Progenitor cell of endocrine pancreas (in vitro differentiated cells): ENCODE measurements at regions not wholly inside any gene's neighbourhood (a gene's known extent, or its start where the extent isn't known, plus 50 kb on each side); places are given as distances from the start of the nearest gene placed in this dataset.

Experiments used
- DNase-seq: peaks from one replicate; pipeline ENCODE4 v3.0.0; 2021; ENCODE audit warnings: low spot score; ENCODE audit not compliant: unreplicated experiment
- H3K27ac Mint-ChIP-seq: 2 replicates; pipeline ENCODE4 v1.8.0; 2021; ENCODE audit warnings: mild to moderate bottlenecking, moderate library complexity, mixed read lengths
- H3K27me3 Mint-ChIP-seq: 2 replicates; pipeline ENCODE4 v1.8.0; 2021; ENCODE audit warnings: mixed read lengths
- H3K36me3 Mint-ChIP-seq: 2 replicates; pipeline ENCODE4 v1.8.0; 2022; ENCODE audit warnings: mixed read lengths; ENCODE audit not compliant: insufficient read depth
- H3K4me1 Mint-ChIP-seq: 2 replicates; pipeline ENCODE4 v1.8.0; 2021; ENCODE audit warnings: low read depth, mixed read lengths
- H3K4me3 Mint-ChIP-seq: 2 replicates; pipeline ENCODE4 v1.8.0; 2021; ENCODE audit warnings: low read depth, mild to moderate bottlenecking, moderate library complexity, mixed read lengths
- H3K9me3 Mint-ChIP-seq: 2 replicates; pipeline ENCODE4 v1.8.0; 2021; ENCODE audit warnings: low read depth, mixed read lengths
- TF ChIP-seq, protein P1 (sequence below): fragments of 200-600 bp; sonication (generic); IDR thresholded peaks from one replicate; pipeline ENCODE4 v1.5.0; 2021; ENCODE audit warnings: antibody characterized with exemption, mild to moderate bottlenecking; ENCODE audit not compliant: unreplicated experiment

- Mint-ChIP-seq H3K9me3 (no peaks in the 10 kb centered on the region), H3K4me3 (no peak overlapping the region), H3K4me1 (peaks cover 2% of the 10 kb centered on the region), H3K27ac (no peak overlapping the region), H3K36me3 (no peaks in the 10 kb centered on the region), H3K27me3 (peaks cover 5% of the 10 kb centered on the region)
- no peak for DNase-seq
- TF ChIP-seq, protein P1, sequence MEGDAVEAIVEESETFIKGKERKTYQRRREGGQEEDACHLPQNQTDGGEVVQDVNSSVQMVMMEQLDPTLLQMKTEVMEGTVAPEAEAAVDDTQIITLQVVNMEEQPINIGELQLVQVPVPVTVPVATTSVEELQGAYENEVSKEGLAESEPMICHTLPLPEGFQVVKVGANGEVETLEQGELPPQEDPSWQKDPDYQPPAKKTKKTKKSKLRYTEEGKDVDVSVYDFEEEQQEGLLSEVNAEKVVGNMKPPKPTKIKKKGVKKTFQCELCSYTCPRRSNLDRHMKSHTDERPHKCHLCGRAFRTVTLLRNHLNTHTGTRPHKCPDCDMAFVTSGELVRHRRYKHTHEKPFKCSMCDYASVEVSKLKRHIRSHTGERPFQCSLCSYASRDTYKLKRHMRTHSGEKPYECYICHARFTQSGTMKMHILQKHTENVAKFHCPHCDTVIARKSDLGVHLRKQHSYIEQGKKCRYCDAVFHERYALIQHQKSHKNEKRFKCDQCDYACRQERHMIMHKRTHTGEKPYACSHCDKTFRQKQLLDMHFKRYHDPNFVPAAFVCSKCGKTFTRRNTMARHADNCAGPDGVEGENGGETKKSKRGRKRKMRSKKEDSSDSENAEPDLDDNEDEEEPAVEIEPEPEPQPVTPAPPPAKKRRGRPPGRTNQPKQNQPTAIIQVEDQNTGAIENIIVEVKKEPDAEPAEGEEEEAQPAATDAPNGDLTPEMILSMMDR, result no peak
These were observed 589.8 kb downstream of the PRELID2 start for GRCh38 chr5:145245354-145245753.

- Mint-ChIP-seq H3K36me3 (no peaks in the 10 kb centered on the region), H3K4me1 (peaks cover 2% of the 10 kb centered on the region), H3K27me3 (peaks cover 5% of the 10 kb centered on the region), H3K9me3 (no peaks in the 10 kb centered on the region), H3K27ac (no peak overlapping the region), H3K4me3 (no peak overlapping the region)
- no peak for DNase-seq
- TF ChIP-seq, protein P1, result no peak
These were observed 590.4 kb downstream of the PRELID2 start for GRCh38 chr5:145244788-145245187.

GRCh38 chr5:145244251-145244650 lies 590.9 kb downstream of the PRELID2 start:
- peaks cover 2% of the 10 kb centered on the region for H3K4me1 Mint-ChIP-seq
- H3K9me3 Mint-ChIP-seq, result no peaks in the 10 kb centered on the region
- TF ChIP-seq, protein P1, result no peak
- peaks cover 5% of the 10 kb centered on the region for H3K27me3 Mint-ChIP-seq
- no peak for DNase-seq
- H3K27ac Mint-ChIP-seq, result no peak overlapping the region
- H3K36me3 Mint-ChIP-seq, result no peaks in the 10 kb centered on the region
- no peak overlapping the region for H3K4me3 Mint-ChIP-seq

DNA sequence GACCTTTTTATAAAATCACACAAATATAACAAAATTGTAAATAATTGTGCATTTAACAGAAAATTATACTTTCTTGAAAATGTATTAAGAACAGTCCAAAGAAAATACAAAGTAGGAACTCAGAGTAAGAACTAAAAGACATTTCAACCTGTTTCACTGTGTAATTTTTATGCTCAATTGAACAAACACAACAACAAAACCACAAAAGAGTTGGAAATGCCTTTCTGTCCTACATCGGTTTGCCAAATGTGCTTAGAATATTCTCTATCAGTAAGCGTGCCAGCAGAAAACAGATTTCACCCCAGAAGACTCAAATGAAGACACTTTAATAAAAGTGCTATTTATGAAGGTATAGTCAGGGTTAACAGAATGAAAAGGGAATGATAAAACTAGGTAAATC lies 592.1 kb downstream of the PRELID2 start:
- Mint-ChIP-seq H3K4me1 (peaks cover 2% of the 10 kb centered on the region), H3K27me3 (peaks cover 5% of the 10 kb centered on the region), H3K9me3 (no peaks in the 10 kb centered on the region), H3K36me3 (no peaks in the 10 kb centered on the region), H3K27ac (no peak overlapping the region), H3K4me3 (no peak overlapping the region)
- TF ChIP-seq, protein P1, result no peak
- no peak for DNase-seq

DNA sequence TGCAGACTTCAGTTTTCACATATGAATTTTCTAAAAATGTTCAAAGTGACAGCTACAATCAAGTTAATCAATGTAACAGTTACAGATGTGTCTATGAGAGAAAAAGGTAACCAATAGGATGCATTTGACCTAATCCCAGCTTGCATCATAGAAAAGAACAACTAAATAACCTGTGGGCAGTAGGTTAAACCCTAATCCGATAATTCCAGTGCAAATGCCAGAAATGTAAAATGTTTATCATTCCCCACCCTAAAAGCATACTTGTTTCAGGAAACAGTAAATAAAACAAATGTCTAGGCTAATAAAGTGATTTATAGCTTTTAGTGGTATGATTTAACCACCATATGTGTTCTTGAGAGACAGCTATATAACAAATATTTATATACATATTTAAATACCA lies 592.6 kb downstream of the PRELID2 start:
- H3K4me1 Mint-ChIP-seq, result peaks cover 5% of the 10 kb centered on the region
- no peaks in the 10 kb centered on the region for H3K9me3 Mint-ChIP-seq
- H3K4me3 Mint-ChIP-seq, result no peak overlapping the region
- no peak overlapping the region for H3K27ac Mint-ChIP-seq
- H3K27me3 Mint-ChIP-seq, result peaks cover 5% of the 10 kb centered on the region
- no peak for DNase-seq
- TF ChIP-seq, protein P1, result no peak
- H3K36me3 Mint-ChIP-seq, result no peaks in the 10 kb centered on the region
